Left ventricle myocardium inferior (tissue), 1 donor: ENCODE measurements at regions not wholly inside any gene's neighbourhood (a gene's known extent, or its start where the extent isn't known, plus 50 kb on each side); places are given as distances from the start of the nearest gene placed in this dataset.

ENCODE experiments used
- DNase-seq: peaks from one replicate; pipeline ENCODE4 v3.0.0-alpha.2; 2020
- H3K27ac ChIP-seq: fragments of 200-600 bp; replicated peaks from 2 replicates; pipeline ENCODE4 v1.8.0; 2021
- H3K27me3 ChIP-seq: fragments of 200-600 bp; 2 replicates; pipeline ENCODE4 v1.8.0; 2021; ENCODE audit warnings: low read depth
- H3K36me3 ChIP-seq: fragments of 200-600 bp; 2 replicates; pipeline ENCODE4 v1.8.0; 2021
- H3K4me1 ChIP-seq: fragments of 200-600 bp; 2 replicates; pipeline ENCODE4 v1.8.0; 2021
- H3K4me3 ChIP-seq: fragments of 200-600 bp; 2 replicates; pipeline ENCODE4 v1.8.0; 2021; ENCODE audit warnings: mild to moderate bottlenecking, moderate library complexity
- H3K9me3 ChIP-seq: fragments of 200-600 bp; replicated peaks from 2 replicates; pipeline ENCODE4 v1.8.0; 2021
- CTCF ChIP-seq: fragments of 200-600 bp; IDR thresholded peaks from 2 replicates; pipeline ENCODE4 v1.8.0; 2021; ENCODE audit warnings: antibody characterized with exemption, mild to moderate bottlenecking, borderline replicate concordance
- intact Hi-C: fragments of 100-400 bp; cut with micrococcal nuclease; formaldehyde crosslinking; loops from one replicate; pipeline ENCODE4 v1.11.0; 2022
- donor health status: DM: no; HTN: yes; CAD: no; lungs with severe emphysema.

GRCh38 chr17:63066158-63066813 lies 100.3 kb downstream of the TANC2 start:
- Histone ChIP-seq H3K4me3 (no peak overlapping the region), H3K27me3 (no peaks in the 10 kb centered on the region), H3K9me3 (no peaks in the 10 kb centered on the region), H3K27ac (no peak overlapping the region), H3K36me3 (no peaks in the 10 kb centered on the region), H3K4me1 (no peaks in the 10 kb centered on the region)
- intact Hi-C loops = no loop called here
- DNase-seq = no peak
- TF ChIP-seq CTCF = no peak

- Histone ChIP-seq H3K9me3 (no peaks in the 10 kb centered on the region), H3K27ac (no peak overlapping the region), H3K27me3 (no peaks in the 10 kb centered on the region), H3K36me3 (no peaks in the 10 kb centered on the region), H3K4me1 (no peaks in the 10 kb centered on the region), H3K4me3 (no peak overlapping the region)
- intact Hi-C loops = no loop called here
- no peak for DNase-seq
- TF ChIP-seq CTCF = no peak
Observed at GRCh38 chr17:63069245-63069644, 103.2 kb downstream of the TANC2 start.

GRCh38 chr17:63070031-63070430 lies 104.0 kb downstream of the TANC2 start:
- no peak for TF ChIP-seq CTCF
- intact Hi-C loops = no loop called here
- Histone ChIP-seq H3K27me3 (no peaks in the 10 kb centered on the region), H3K36me3 (no peaks in the 10 kb centered on the region), H3K9me3 (no peaks in the 10 kb centered on the region), H3K4me1 (no peaks in the 10 kb centered on the region), H3K4me3 (no peak overlapping the region), H3K27ac (no peak overlapping the region)
- no peak for DNase-seq

GRCh38 chr17:63071797-63072196 lies 105.8 kb downstream of the TANC2 start:
- H3K27ac ChIP-seq = no peak overlapping the region
- H3K36me3 ChIP-seq = no peaks in the 10 kb centered on the region
- H3K27me3 ChIP-seq = no peaks in the 10 kb centered on the region
- intact Hi-C loops = no loop called here
- H3K4me3 ChIP-seq = no peak overlapping the region
- no peaks in the 10 kb centered on the region for H3K9me3 ChIP-seq
- DNase-seq = no peak
- TF ChIP-seq CTCF = no peak
- no peaks in the 10 kb centered on the region for H3K4me1 ChIP-seq

- DNase-seq = no peak
- no peak for TF ChIP-seq CTCF
- Histone ChIP-seq H3K9me3 (no peaks in the 10 kb centered on the region), H3K27me3 (no peaks in the 10 kb centered on the region), H3K4me3 (no peak overlapping the region), H3K27ac (no peak overlapping the region), H3K36me3 (no peaks in the 10 kb centered on the region), H3K4me1 (no peaks in the 10 kb centered on the region)
- intact Hi-C loops = loop anchor here (5.0 kb wide), 1 partner anchor 331 kb away; no protein-coding TSS in a partner anchor
Observed at GRCh38 chr17:63075969-63076368, 109.9 kb downstream of the TANC2 start.
